Activated CD8-positive, alpha-beta memory T cell treated with anti-CD3 and anti-CD28 coated beads for 48 hours (primary cell): ENCODE measurements at regions not wholly inside any gene's neighbourhood (a gene's known extent, or its start where the extent isn't known, plus 50 kb on each side); places are given as distances from the start of the nearest gene placed in this dataset.

Experiments used
- DNase-seq, 3 experiments: peaks; one replicate each; pipeline ENCODE4 v3.0.0-alpha.2; 2020; ENCODE audit warnings: low read depth in 2 of 3, low spot score in 2 of 3

DNA sequence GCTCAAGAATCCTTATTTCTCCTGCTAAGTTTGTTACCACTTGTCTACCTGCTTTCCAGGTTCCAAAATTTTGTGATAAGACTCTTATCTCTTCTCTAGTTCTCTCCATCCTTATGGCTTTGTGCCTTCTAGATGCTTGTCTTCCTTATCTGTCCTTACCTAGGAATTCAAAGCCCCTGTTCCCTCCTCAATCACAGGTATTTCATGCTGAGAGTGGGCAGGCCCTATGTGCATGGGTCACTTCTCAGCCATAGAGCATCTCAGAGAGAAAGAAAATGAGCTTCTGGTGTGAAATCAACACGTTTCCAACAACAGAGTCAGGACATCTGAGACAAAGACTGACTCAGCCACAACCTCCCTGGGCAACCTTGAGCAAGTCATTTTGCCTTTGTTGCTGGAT, 214.1 kb upstream of the TLE3 start:
- no peak for DNase-seq

GRCh38 chr15:70309716-70310115, 212.0 kb upstream of the TLE3 start:
- no peak for DNase-seq

- DNase-seq = no peak
These were observed 211.2 kb upstream of the TLE3 start for GRCh38 chr15:70308735-70309434.

DNA sequence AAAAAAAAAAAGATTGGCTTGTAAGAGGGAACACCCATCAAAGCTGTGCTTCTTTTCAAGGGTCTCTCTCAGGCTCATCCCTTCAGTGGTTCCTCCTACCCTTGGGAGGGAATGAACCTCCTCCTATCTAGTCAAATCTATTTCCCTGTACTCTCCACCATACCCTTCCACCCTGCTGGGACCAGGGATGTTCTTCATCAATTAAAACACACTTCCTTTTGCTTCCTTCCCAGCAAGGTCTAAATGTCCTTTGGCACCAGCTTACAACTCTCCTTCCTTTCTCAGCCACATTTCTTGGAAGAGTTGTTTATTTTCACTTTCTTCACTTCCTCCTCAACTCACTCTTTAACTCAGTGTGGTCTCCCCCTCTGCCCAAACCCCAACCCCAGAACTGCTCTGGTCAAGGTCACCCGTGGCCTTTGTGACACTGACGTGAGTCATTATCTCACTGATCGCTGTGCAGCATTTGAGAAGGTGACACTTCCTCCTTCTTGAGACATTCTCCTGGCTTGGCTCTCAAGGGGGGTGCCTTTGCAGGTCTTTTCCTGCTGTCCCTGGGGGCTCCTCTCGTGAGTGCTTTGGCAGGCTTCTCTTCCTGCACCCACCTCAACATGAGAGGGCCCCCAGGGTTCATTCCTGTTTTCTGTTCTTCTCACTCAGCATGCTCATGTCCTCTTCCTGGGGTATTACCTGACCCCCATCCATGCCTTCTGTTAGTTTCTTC, 210.5 kb upstream of the TLE3 start:
- DNase-seq = peak in 1 of 3 experiments; percentile 27

GRCh38 chr15:70306582-70306981, 208.9 kb upstream of the TLE3 start:
- no peak for DNase-seq

DNA sequence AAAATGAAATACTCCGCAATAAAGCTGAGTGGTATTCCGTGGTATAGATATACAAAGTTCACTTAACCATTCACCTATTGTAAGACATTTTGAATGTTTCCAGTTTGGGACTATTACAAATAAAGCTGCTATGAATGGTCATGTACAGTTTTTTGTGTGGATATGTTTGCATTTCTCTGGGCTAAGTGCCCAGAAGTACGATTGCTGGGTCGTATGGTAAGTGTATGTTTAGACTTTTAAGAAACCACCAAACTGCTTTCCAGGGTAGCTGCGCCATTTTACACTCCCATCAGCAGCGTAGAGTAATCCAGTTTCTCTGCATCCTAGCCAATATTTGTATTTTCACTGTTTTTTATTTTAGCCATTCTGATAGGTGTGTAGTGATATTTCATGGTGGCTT, 208.4 kb upstream of the TLE3 start:
- no peak for DNase-seq

- no peak for DNase-seq
These were observed 206.3 kb upstream of the TLE3 start for GRCh38 chr15:70303981-70304380.

DNA sequence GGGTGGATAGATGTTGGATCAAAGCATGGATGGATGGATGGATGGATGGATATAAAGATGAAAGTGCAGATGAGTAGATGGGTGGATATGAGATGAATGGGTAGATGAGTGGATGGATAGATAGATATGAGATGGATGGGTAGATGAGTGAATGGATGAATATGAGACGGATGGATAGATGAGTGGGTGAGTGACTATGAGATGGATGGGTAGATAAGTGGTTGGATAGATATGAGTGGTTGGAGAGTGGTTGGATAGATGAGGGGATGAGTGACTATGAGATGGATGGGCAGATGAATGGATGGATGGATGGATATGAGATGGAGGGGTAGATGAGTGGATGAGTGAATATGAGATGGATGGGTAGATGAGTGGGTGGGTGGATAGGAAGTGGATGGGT, 204.6 kb upstream of the TLE3 start:
- DNase-seq = no peak

DNA sequence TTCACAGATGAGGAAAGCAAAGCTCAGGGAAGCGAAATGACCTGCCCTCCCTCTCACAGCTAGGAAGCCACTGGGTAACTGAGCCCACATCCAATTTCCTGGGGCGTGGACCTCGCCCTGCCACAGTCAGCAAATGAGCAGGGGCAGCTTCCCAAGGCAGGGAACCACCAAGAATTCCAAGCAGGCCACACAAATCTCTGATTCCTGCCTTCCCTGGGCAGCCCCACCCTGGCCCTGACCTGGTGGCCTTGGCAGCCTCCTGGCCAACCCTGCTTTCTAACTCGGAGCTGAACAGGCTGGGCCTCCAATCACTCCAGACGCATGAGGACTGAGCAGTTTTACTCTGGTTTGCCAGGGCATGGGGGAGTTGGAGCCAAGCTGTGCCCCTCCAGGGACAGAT, 203.7 kb upstream of the TLE3 start:
- no peak for DNase-seq

DNA sequence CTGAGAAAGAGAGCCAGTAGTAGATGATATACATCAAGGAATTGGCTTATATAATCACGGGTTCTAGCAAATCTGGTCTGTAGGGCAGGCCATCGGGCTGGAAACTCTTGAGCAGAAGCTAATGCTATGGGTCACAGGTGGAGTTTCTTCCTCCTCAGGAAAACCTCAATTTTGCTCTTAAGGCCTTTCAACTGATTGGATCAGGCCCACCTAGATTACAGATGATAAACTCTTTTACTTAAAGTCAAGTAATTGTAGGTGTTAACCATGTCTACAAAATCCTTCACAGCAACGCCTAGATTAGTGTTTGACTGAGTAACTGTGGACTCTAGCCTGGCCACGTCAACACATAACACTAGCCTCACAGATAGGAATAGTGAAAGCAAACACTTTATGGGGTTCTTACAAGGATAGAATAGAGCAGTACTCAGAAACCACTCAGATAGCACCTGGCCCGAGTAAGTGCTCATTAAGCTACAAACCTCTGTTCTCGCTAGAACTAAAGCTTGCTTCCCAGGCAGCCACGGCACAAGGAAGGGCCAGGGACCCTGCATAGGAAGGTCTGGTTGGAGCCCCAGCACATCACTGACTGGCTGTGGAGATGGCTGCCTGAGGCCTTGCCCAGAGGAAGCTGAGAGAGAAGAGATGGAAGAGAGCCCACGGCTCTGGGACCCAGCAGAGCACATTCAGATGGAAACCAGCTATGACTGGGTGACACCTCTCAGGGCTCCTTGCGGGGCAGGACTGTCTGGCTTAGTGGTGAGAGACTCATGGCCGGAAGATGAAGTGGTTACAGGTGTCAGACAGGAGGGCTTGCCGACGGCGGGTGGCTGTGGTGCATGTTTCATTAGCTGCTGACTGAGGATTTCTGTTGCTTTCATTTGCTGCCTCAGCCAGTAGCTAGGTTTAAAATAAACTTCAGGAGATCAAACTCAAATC, 202.5 kb upstream of the TLE3 start:
- DNase-seq = peak; percentile 23 to 57 (median 53)

- DNase-seq = no peak
These were observed 199.8 kb upstream of the TLE3 start for GRCh38 chr15:70297465-70298058.

GRCh38 chr15:70294731-70295305, 197.1 kb upstream of the TLE3 start:
- no peak for DNase-seq

- no peak for DNase-seq
These were observed 196.1 kb upstream of the TLE3 start for GRCh38 chr15:70293591-70294470.

DNA sequence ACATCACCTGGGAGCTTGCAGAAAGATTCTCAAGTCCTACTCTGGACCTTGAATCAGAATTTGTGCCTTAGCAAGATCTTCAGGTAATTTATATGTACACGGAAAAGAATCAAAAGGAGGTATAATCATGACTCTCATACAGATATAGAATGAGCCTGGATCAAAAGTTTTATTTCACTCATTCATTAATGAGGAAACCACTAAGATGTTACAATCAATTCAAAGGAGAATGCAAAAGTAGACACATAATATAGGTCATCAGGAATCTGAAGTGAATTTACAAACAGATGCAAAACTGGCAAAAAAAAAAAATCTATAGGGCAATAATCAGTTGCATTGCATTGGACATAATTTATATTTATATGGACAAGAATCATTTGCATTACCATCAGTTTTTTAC, 195.4 kb upstream of the TLE3 start:
- no peak for DNase-seq

DNA sequence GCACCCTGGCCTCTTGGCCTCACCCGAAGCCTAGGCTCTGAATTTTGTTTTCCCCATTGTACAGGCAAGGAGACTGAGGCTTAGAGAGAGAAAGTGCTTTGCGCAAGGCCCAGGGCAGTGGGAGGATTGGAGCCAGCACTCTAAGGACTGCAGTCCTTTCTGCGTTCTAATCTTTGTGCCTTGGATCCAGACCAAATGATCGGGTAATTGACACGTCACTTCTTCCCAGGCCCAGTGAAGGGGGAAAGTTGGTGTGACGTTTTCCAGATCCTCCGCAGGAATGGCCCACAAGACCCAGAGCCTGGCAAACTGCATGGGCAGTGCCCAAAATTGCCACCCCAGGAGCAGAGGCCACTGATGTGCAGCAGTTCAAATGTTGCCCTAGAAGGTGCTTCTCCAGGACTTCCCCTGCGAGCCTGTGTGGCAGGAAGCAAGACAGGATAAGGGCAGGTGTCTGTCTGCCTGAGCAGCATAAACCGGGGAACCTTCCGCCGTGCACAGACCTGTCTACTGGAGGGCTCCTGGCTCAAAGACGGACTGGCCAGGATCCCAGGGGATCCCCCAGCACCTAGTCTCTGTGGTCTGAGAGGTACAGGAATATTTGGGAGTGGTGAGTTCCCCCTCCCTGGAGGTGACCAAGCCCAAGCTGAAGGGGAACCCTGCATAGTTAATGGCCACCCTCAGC, 194.5 kb upstream of the TLE3 start:
- no peak for DNase-seq

GRCh38 chr15:70291305-70292075, 193.8 kb upstream of the TLE3 start:
- no peak for DNase-seq

DNA sequence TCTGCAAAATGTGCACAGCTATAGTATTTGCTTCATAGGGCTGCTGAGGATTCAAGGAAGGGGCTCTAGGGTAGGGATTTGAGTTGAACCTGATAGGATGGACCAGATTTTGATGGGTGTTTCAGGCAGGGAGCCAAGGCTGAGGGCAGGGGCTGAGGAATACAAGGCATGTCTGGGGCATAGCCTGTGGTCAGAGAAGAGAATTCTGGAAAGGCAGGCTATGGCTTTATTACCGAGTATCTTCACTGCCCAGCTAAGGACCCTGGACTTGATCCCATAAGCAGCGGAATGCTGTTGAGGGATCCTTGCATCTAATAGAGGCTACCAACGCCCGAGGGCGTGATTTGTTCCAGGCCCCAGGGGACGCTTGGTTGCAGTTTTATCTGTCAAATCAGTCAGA, 193.0 kb upstream of the TLE3 start:
- no peak for DNase-seq

- DNase-seq = no peak
These were observed 191.7 kb upstream of the TLE3 start for GRCh38 chr15:70289191-70289955.
